ENCODE measurements at regions not wholly inside any gene's neighbourhood (a gene's known extent, or its start where the extent isn't known, plus 50 kb on each side); places are given as distances from the start of the nearest gene placed in this dataset.

DNA sequence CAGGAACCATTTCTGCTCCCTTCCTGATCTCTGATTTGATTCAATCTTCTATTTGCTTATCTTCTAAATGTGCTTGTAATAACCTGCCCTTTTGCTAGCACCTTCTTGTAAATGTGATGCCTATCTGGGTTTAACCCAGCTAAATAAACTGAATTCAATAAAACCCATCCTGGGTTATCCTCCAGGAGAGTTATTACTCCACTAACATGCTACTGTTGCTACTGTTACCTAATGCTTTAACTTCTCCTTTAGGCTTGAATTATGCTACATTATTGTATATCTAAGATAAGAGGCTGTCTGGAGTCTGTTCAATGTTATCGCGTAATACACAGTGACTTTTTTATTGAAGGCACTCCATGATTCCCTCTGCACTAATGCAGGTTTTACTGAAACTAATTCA lies 206.5 kb upstream of the CTAGE1 start:
- Histone ChIP-seq H3K9me3 (ENCODE audit: control insufficient read depth, insufficient read depth, low read length) (no peaks in the 10 kb centered on the region), H3K36me3 (ENCODE audit: insufficient read depth, low read length) (no peaks in the 10 kb centered on the region), H3K9ac (ENCODE audit: low read depth, low read length) (no peak overlapping the region), H3K4me1 (ENCODE audit: insufficient read depth, low read length) (no peaks in the 10 kb centered on the region)

DNA sequence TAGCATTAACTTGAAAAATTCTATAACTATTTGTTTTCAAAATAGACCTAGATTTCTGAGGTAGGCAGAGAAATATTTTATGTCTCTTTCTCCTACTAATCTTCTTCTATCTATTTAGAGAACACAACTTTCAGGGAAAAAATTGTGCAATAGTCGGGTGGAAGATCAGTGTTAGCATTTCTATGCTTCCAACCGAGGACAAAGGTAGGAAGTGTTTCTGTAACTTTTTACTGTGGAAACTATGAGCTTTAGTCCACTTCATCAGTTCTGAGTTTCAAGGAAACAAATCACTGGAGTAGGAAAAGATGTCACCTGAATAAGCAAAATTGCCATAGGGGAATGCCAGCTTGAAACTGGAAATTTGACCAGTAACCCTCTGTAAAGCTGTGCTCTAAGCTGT lies 207.7 kb upstream of the CTAGE1 start:
- Histone ChIP-seq H3K36me3 (ENCODE audit: insufficient read depth, low read length) (no peaks in the 10 kb centered on the region), H3K9ac (ENCODE audit: low read depth, low read length) (no peak overlapping the region), H3K4me1 (ENCODE audit: insufficient read depth, low read length) (no peaks in the 10 kb centered on the region), H3K9me3 (ENCODE audit: control insufficient read depth, insufficient read depth, low read length) (no peaks in the 10 kb centered on the region)

- Histone ChIP-seq H3K9ac (ENCODE audit: low read depth, low read length) (no peak overlapping the region), H3K4me1 (ENCODE audit: insufficient read depth, low read length) (no peaks in the 10 kb centered on the region), H3K9me3 (ENCODE audit: control insufficient read depth, insufficient read depth, low read length) (no peaks in the 10 kb centered on the region), H3K36me3 (ENCODE audit: insufficient read depth, low read length) (no peaks in the 10 kb centered on the region)
Observed at GRCh38 chr18:22626771-22627170, 209.1 kb upstream of the CTAGE1 start.

DNA sequence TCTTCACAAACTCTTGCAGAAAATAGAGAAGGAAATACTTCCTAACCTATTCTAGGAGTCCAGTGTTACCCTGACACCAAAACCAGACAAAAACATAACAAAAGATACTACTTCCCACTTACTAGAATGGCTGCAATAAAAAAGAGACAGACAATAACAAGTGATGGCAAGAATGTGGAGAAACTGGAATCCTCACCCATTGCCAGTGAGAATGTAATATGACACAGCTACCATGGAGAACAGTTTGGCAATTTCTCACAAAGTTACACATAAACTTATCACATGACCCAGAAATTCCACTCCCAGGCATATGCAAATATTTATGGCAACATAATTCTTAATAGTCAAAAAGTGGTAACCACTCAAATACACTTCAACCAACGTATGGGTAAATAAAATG lies 209.8 kb upstream of the CTAGE1 start:
- Histone ChIP-seq H3K36me3 (ENCODE audit: insufficient read depth, low read length) (no peaks in the 10 kb centered on the region), H3K9ac (ENCODE audit: low read depth, low read length) (no peak overlapping the region), H3K9me3 (ENCODE audit: control insufficient read depth, insufficient read depth, low read length) (no peaks in the 10 kb centered on the region), H3K4me1 (ENCODE audit: insufficient read depth, low read length) (no peaks in the 10 kb centered on the region)

- no peak overlapping the region for H3K9ac ChIP-seq (ENCODE audit: low read depth, low read length)
- H3K36me3 ChIP-seq (ENCODE audit: insufficient read depth, low read length) = no peaks in the 10 kb centered on the region
- H3K4me1 ChIP-seq (ENCODE audit: insufficient read depth, low read length) = no peaks in the 10 kb centered on the region
- no peaks in the 10 kb centered on the region for H3K9me3 ChIP-seq (ENCODE audit: control insufficient read depth, insufficient read depth, low read length)
Observed at GRCh38 chr18:22628795-22629510, 211.2 kb upstream of the CTAGE1 start.

DNA sequence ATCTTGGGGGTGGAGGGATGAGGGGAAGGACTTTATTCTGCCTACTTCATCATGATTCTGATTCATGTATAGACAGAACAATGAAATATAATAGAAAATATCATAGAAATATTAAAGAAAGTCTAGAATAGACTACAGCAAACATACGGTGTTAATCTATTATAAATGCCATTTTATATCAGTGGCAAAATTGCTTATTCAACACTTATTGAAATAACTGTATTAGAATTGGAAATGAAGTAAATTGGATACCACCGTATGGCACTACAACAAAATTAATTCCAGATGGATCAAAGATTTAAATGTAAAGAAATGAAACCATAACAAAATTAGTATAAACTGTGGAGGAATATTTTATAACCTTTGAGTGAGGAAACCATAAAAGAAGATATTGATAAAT lies 213.3 kb upstream of the CTAGE1 start:
- H3K36me3 ChIP-seq (ENCODE audit: insufficient read depth, low read length) = no peaks in the 10 kb centered on the region
- H3K9ac ChIP-seq (ENCODE audit: low read depth, low read length) = no peak overlapping the region
- H3K9me3 ChIP-seq (ENCODE audit: control insufficient read depth, insufficient read depth, low read length) = no peaks in the 10 kb centered on the region
- no peaks in the 10 kb centered on the region for H3K4me1 ChIP-seq (ENCODE audit: insufficient read depth, low read length)

GRCh38 chr18:22632191-22632590 lies 214.5 kb upstream of the CTAGE1 start:
- peaks cover 3% of the 10 kb centered on the region; the same call in 1 of the 2 replicates for H3K9me3 ChIP-seq (ENCODE audit: control insufficient read depth, insufficient read depth, low read length)
- no peak overlapping the region for H3K9ac ChIP-seq (ENCODE audit: low read depth, low read length)
- H3K4me1 ChIP-seq (ENCODE audit: insufficient read depth, low read length) = no peaks in the 10 kb centered on the region
- H3K36me3 ChIP-seq (ENCODE audit: insufficient read depth, low read length) = no peaks in the 10 kb centered on the region

DNA sequence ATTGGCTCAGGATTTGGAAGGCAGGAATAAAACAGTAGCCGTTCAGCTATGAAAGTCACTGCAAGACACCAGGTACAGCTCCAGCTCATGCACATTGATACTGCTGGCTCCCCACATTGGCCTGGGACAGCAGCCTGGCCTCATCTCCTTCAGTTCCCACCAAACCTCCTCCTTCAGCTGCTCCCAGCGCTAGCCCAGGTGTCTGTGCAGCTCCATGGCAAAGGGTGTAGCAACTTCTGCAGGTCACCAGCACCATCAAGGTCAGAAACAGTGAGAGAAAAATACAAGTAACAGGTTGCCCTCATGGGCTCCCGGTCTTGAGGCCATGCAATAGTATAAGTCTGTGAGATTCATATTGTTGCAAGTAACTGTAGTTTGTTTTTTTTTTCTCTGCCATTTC lies 216.7 kb upstream of the CTAGE1 start:
- Histone ChIP-seq H3K36me3 (ENCODE audit: insufficient read depth, low read length) (no peaks in the 10 kb centered on the region), H3K9me3 (ENCODE audit: control insufficient read depth, insufficient read depth, low read length) (peaks cover 3% of the 10 kb centered on the region; the same call in 1 of the 2 replicates), H3K4me1 (ENCODE audit: insufficient read depth, low read length) (no peaks in the 10 kb centered on the region), H3K9ac (ENCODE audit: low read depth, low read length) (no peak overlapping the region)

- peaks cover 3% of the 10 kb centered on the region; the same call in 1 of the 2 replicates for H3K9me3 ChIP-seq (ENCODE audit: control insufficient read depth, insufficient read depth, low read length)
Observed at GRCh38 chr18:22637787-22638186, 220.1 kb upstream of the CTAGE1 start.

GRCh38 chr18:22639026-22639463 lies 221.3 kb upstream of the CTAGE1 start:
- H3K4me1 ChIP-seq (ENCODE audit: insufficient read depth, low read length) = no peaks in the 10 kb centered on the region
- peaks cover 3% of the 10 kb centered on the region; the same call in 1 of the 2 replicates for H3K9me3 ChIP-seq (ENCODE audit: control insufficient read depth, insufficient read depth, low read length)
- H3K9ac ChIP-seq (ENCODE audit: low read depth, low read length) = no peak overlapping the region
- H3K36me3 ChIP-seq (ENCODE audit: insufficient read depth, low read length) = no peaks in the 10 kb centered on the region

More at GRCh38 chr18:22637787-22638186, 220.1 kb upstream of the CTAGE1 start:
- Histone ChIP-seq H3K36me3 (ENCODE audit: insufficient read depth, low read length) (no peaks in the 10 kb centered on the region), H3K4me1 (ENCODE audit: insufficient read depth, low read length) (no peaks in the 10 kb centered on the region), H3K9ac (ENCODE audit: low read depth, low read length) (no peak overlapping the region)

- Histone ChIP-seq H3K9ac (ENCODE audit: low read depth, low read length) (no peak overlapping the region), H3K4me1 (ENCODE audit: insufficient read depth, low read length) (no peaks in the 10 kb centered on the region), H3K9me3 (ENCODE audit: control insufficient read depth, insufficient read depth, low read length) (peaks cover 3% of the 10 kb centered on the region; the same call in 1 of the 2 replicates), H3K36me3 (ENCODE audit: insufficient read depth, low read length) (no peaks in the 10 kb centered on the region)
Observed at GRCh38 chr18:22639561-22639960, 221.8 kb upstream of the CTAGE1 start.

DNA sequence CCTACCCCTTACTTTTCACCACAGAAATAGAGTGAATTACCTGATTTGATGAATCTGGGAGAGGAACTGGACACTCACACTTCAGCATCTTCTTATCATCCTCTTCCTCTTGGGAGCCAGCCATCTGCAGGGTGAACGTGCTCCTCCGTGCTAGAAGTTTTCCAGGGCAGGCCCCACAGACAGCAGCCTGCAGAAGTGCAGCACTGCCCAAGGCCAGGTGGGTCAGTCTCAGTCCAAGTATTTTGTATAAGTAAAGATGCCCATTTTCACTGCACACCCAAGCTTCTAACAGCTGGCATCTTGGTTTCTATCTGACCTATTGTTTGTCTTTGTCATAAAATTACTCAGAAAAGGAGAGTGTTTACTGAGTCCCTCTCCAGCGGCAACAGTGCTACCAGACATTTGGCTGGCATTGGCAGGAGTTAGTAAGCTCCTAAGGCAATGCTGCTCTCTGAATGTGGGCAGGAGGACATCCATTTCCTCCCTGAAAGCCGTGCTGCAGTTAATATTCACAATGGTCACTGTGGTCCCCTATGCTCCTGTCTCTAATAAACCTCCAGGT lies 222.6 kb upstream of the CTAGE1 start:
- no peaks in the 10 kb centered on the region for H3K4me1 ChIP-seq (ENCODE audit: insufficient read depth, low read length)
- peaks cover 3% of the 10 kb centered on the region; the same call in 1 of the 2 replicates for H3K9me3 ChIP-seq (ENCODE audit: control insufficient read depth, insufficient read depth, low read length)
- H3K36me3 ChIP-seq (ENCODE audit: insufficient read depth, low read length) = no peaks in the 10 kb centered on the region
- H3K9ac ChIP-seq (ENCODE audit: low read depth, low read length) = no peak overlapping the region

DNA sequence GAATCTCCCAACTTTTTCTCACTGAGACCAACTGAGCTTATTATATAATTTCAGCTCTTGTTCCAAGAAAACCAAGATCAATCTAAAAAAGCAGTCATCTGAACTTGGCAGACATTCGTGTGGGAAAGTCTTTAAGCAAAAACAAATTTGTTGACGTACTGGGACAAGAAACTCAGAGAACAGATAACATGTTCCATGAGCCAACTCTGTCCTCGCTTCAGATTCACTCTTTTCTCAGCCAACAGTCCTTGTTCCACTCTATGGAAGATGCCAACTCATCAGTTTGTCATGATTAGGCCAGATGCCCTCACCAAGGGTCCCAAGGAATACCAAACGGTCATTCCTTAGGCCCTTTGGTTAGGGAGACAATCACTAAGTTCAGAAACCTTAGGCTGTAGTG lies 224.2 kb upstream of the CTAGE1 start:
- Histone ChIP-seq H3K9me3 (ENCODE audit: control insufficient read depth, insufficient read depth, low read length) (peaks cover 3% of the 10 kb centered on the region; the same call in 1 of the 2 replicates), H3K36me3 (ENCODE audit: insufficient read depth, low read length) (no peaks in the 10 kb centered on the region), H3K4me1 (ENCODE audit: insufficient read depth, low read length) (no peaks in the 10 kb centered on the region), H3K9ac (ENCODE audit: low read depth, low read length) (no peak overlapping the region)

GRCh38 chr18:22643731-22644130 lies 226.0 kb upstream of the CTAGE1 start:
- H3K36me3 ChIP-seq (ENCODE audit: insufficient read depth, low read length) = no peaks in the 10 kb centered on the region
- H3K9me3 ChIP-seq (ENCODE audit: control insufficient read depth, insufficient read depth, low read length) = no peaks in the 10 kb centered on the region; the same call in 1 of the 2 replicates
- H3K4me1 ChIP-seq (ENCODE audit: insufficient read depth, low read length) = no peaks in the 10 kb centered on the region
- no peak overlapping the region for H3K9ac ChIP-seq (ENCODE audit: low read depth, low read length)

DNA sequence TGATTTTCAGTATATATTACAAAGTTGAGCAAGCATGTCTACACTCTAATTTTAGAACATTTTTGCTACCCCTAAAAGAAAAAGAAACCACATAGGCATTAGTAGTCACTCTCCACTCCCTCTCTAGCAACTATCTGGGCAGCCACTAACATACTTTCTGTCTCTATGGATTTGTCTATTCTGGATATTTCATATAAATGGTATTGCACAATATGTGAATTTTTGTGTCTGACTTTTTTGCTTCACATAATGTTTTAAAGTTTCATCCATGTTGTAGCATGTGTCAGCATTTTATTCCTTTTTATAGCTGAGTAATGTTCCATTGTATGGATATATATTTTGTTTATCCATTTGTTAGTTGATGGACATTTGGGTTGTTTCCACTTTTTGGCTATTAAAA lies 232.5 kb upstream of the CTAGE1 start:
- no peaks in the 10 kb centered on the region for H3K36me3 ChIP-seq (ENCODE audit: insufficient read depth, low read length)
- H3K4me1 ChIP-seq (ENCODE audit: insufficient read depth, low read length) = no peaks in the 10 kb centered on the region
- no peak overlapping the region for H3K9ac ChIP-seq (ENCODE audit: low read depth, low read length)
- no peaks in the 10 kb centered on the region; the same call in 1 of the 2 replicates for H3K9me3 ChIP-seq (ENCODE audit: control insufficient read depth, insufficient read depth, low read length)
